ENCODE measurements at regions not wholly inside any gene's neighbourhood (a gene's known extent, or its start where the extent isn't known, plus 50 kb on each side); places are given as distances from the start of the nearest gene placed in this dataset.

- H4K91ac ChIP-seq (replicated peaks; ENCODE audit: insufficient read length, low read length): no peak overlapping the region
- 95% methylated on average over 1 of the region's 1 CpG; no CpG with 5 or more reads in 1 of the 2 experiments for WGBS, 2 experiments (ENCODE audit: extremely low coverage in 1 of 2, insufficient coverage in 1 of 2, insufficient read length in 1 of 2, insufficient replicate concordance in 2 of 2, low coverage in 1 of 2, low lambda C conversion rate in 2 of 2, missing lambda C conversion rate in 1 of 2)
- H3K14ac ChIP-seq (ENCODE audit: insufficient read length): no peak overlapping the region
- no peak overlapping the region for H2BK12ac ChIP-seq (ENCODE audit: low read depth, low read length)
- H4K8ac ChIP-seq (ENCODE audit: extremely low read depth, insufficient read depth, low read length): no peak overlapping the region
- no peaks in the 10 kb centered on the region for H3K4me1 ChIP-seq (replicated peaks in 1 of 4; ENCODE audit: control insufficient read depth in 3 of 4, insufficient read depth in 4 of 4, low read length in 3 of 4)
- no peaks in the 10 kb centered on the region for H3K79me1 ChIP-seq (ENCODE audit: low read depth, low read length)
- H3K18ac ChIP-seq (ENCODE audit: extremely low read depth, low read length): no peak overlapping the region
- no peak overlapping the region for H3K27ac ChIP-seq (ENCODE audit: low read depth, low read length)
- TF ChIP-seq BCL11A (IDR thresholded peaks at IDR 0.05; ENCODE audit: low read depth in 2 of 2, low read length in 2 of 2) (no peak), MAX (IDR thresholded peaks at IDR 0.05) (no peak), EGR1 (IDR thresholded peaks at IDR 0.05; ENCODE audit: borderline replicate concordance, low read depth, low read length) (no peak), ATF2 (IDR thresholded peaks at IDR 0.05; ENCODE audit: low read length) (no peak), ZNF274 (IDR thresholded peaks at IDR 0.05; ENCODE audit: borderline replicate concordance, extremely low read depth, low read length) (no peak), CTBP2 (IDR thresholded peaks at IDR 0.05; ENCODE audit: borderline replicate concordance, insufficient read depth, insufficient read length, low read length) (no peak), TEAD4 (IDR thresholded peaks at IDR 0.05; ENCODE audit: low read depth, low read length) (no peak), SRF (IDR thresholded peaks at IDR 0.05; ENCODE audit: low read depth, low read length) (no peak), SIN3A (conservative IDR thresholded peaks at IDR 0.05 in 1 of 2, IDR thresholded peaks at IDR 0.05 in 1 of 2; ENCODE audit: low read depth in 1 of 2, low read length in 2 of 2) (no peak), CHD1 (IDR thresholded peaks at IDR 0.05; ENCODE audit: low read depth, low read length) (no peak)
- CTCF ChIA-PET (ENCODE audit: partially characterized antibody): interaction anchor here (0.9 to 1.2 kb wide), 4 partner anchors 9 to 265 kb away, joined by 3 to 5 read pairs (median 4); no protein-coding TSS in a partner anchor
- H2BK20ac ChIP-seq (ENCODE audit: low read length): no peak overlapping the region
- DNase-seq (ENCODE audit: low read depth in 1 of 2, low spot score in 2 of 2) (no peak), FAIRE-seq (no peak)
- no peak overlapping the region for H3K23ac ChIP-seq (ENCODE audit: insufficient read length)
- no peaks in the 10 kb centered on the region for H3K79me2 ChIP-seq (ENCODE audit: control insufficient read depth in 1 of 2, insufficient read depth in 2 of 2, low read length in 2 of 2)
- no peak overlapping the region for H4K5ac ChIP-seq (ENCODE audit: insufficient read length, low read depth, low read length)
- H3K4me2 ChIP-seq (ENCODE audit: insufficient read depth in 1 of 2, low read depth in 2 of 2, low read length in 2 of 2): no peak overlapping the region
- no peaks in the 10 kb centered on the region for H3K27me3 ChIP-seq (replicated peaks in 1 of 4; ENCODE audit: control insufficient read depth in 3 of 4, extremely low read depth in 1 of 4, insufficient read depth in 3 of 4, low read length in 3 of 4)
- no peaks in the 10 kb centered on the region; the same call in 1 of the 2 replicates for H3K23me2 ChIP-seq (ENCODE audit: low read depth, low read length)
- POLR2A ChIA-PET (ENCODE audit: partially characterized antibody): no interaction called here
- H2BK5ac ChIP-seq (ENCODE audit: low read depth, low read length): no peak overlapping the region
- no peak overlapping the region for H3K4ac ChIP-seq (replicated peaks; ENCODE audit: insufficient read length, low read depth, low read length)
- H3K9ac ChIP-seq (replicated peaks in 1 of 4; ENCODE audit: extremely low read depth in 1 of 4, low read depth in 3 of 4, low read length in 3 of 4): no peak overlapping the region
- no peak overlapping the region for H2AK5ac ChIP-seq (ENCODE audit: low read depth, low read length)
- H3K9me3 ChIP-seq (ENCODE audit: insufficient read depth in 2 of 2, low read depth in 1 of 2, low read length in 1 of 2): no peaks in the 10 kb centered on the region
- H4K20me1 ChIP-seq (replicated peaks in 1 of 2; ENCODE audit: control insufficient read depth in 1 of 2, insufficient read depth in 2 of 2, low read length in 2 of 2): no peaks in the 10 kb centered on the region
- no peak overlapping the region for H3K4me3 ChIP-seq (ENCODE audit: extremely low read depth in 1 of 4, insufficient read depth in 2 of 4, low read depth in 3 of 4, low read length in 4 of 4)
- H2AFZ ChIP-seq (ENCODE audit: low read length): no peak overlapping the region
- no peak overlapping the region for H3K56ac ChIP-seq (replicated peaks; ENCODE audit: insufficient read length, low read depth, low read length)
- H3K36me3 ChIP-seq (ENCODE audit: control insufficient read depth in 2 of 4, insufficient read depth in 4 of 4, low read length in 3 of 4): no peaks in the 10 kb centered on the region
- no peak overlapping the region for H2BK15ac ChIP-seq (ENCODE audit: low read length)
- no peak overlapping the region for H2BK120ac ChIP-seq (replicated peaks; ENCODE audit: low read depth, low read length)
Measured at GRCh38 chr1:8086055-8086454, 59.9 kb upstream of the ERRFI1 start.

All from H1 (cell line).